ENCODE measurements at regions not wholly inside any gene's neighbourhood (a gene's known extent, or its start where the extent isn't known, plus 50 kb on each side); places are given as distances from the start of the nearest gene placed in this dataset.

DNA sequence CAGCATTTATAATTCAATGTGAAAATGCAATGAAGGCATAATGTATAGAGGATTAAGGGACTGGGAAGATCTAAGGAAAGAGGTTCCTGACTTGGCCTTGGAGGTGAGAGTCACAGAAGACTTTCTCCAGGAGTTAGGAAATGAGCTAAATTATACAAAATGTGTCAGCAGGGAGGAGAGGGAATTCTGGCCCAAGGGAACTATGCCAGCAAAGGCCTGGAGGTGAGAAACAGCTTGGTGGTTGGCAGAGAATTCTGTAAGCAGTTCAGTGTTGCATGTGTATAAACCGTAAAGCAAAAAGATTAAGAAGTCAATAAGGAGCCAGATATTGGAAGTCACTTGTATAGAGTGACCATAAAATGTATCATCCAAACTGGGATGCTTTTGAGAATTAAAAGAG lies 142.2 kb upstream of the SESN3 start:
- intact Hi-C loops (cut with DNase I) = no loop called here
- Histone ChIP-seq H3K27ac (ENCODE audit: low read depth in 2 of 2, low read length in 2 of 2) (no peak overlapping the region), H3K27me3 (ENCODE audit: control insufficient read depth, insufficient read depth, low read length) (no peaks in the 10 kb centered on the region), H3K9me3 (ENCODE audit: control insufficient read depth in 2 of 3, insufficient read depth in 1 of 3, low read length in 3 of 3) (no peaks in the 10 kb centered on the region), H3K36me3 (ENCODE audit: control insufficient read depth in 2 of 3, insufficient read depth in 3 of 3, low read length in 3 of 3) (no peaks in the 10 kb centered on the region), H3K4me1 (ENCODE audit: control insufficient read depth in 2 of 3, insufficient read depth in 2 of 3, low read depth in 1 of 3, low read length in 3 of 3) (no peaks in the 10 kb centered on the region), H3K9ac (ENCODE audit: low read length in 3 of 3) (no peak overlapping the region), H3K4me3 (ENCODE audit: low read length in 3 of 3) (no peak overlapping the region)
- DNase-seq = no peak
- FAIRE-seq = no peak
- TF ChIP-seq, protein P1, sequence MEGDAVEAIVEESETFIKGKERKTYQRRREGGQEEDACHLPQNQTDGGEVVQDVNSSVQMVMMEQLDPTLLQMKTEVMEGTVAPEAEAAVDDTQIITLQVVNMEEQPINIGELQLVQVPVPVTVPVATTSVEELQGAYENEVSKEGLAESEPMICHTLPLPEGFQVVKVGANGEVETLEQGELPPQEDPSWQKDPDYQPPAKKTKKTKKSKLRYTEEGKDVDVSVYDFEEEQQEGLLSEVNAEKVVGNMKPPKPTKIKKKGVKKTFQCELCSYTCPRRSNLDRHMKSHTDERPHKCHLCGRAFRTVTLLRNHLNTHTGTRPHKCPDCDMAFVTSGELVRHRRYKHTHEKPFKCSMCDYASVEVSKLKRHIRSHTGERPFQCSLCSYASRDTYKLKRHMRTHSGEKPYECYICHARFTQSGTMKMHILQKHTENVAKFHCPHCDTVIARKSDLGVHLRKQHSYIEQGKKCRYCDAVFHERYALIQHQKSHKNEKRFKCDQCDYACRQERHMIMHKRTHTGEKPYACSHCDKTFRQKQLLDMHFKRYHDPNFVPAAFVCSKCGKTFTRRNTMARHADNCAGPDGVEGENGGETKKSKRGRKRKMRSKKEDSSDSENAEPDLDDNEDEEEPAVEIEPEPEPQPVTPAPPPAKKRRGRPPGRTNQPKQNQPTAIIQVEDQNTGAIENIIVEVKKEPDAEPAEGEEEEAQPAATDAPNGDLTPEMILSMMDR (IDR thresholded peaks at IDR 0.05; ENCODE audit: borderline replicate concordance, extremely low read depth, insufficient read depth) = no peak

DNA sequence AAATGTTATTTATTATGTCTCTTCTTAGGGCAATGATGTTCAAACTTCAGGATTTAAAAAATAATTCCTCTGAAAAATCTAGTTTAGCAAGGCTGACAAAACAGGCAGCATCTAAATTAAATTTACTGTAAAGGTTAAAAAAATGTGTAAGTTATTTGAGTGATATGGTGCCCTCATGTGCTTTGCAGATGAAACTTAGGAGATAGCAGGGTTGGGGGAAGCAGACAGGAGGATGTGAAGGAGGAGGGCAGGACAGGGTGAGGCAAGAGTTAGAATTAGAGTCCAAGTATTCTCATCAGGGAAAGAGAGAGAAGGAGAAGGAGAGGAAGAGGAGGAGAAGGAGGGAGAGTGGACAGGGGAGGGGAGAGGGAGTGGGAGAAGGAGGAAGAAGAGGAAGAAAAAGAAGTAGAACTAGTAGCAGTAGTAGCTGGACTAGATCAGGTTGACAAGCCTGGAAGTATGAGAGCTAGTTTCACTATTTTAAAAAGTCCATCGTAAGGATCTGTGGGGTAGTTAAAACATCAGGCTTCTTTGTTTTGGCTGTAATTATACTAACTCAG lies 141.2 kb upstream of the SESN3 start:
- no peak overlapping the region for H3K9ac ChIP-seq (ENCODE audit: low read length in 3 of 3)
- H3K27me3 ChIP-seq (ENCODE audit: control insufficient read depth, insufficient read depth, low read length) = no peaks in the 10 kb centered on the region
- no peak for FAIRE-seq
- no peak overlapping the region for H3K27ac ChIP-seq (ENCODE audit: low read depth in 2 of 2, low read length in 2 of 2)
- intact Hi-C loops (cut with DNase I) = no loop called here
- no peaks in the 10 kb centered on the region for H3K9me3 ChIP-seq (ENCODE audit: control insufficient read depth in 2 of 3, insufficient read depth in 1 of 3, low read length in 3 of 3)
- H3K36me3 ChIP-seq (ENCODE audit: control insufficient read depth in 2 of 3, insufficient read depth in 3 of 3, low read length in 3 of 3) = no peaks in the 10 kb centered on the region
- no peaks in the 10 kb centered on the region for H3K4me1 ChIP-seq (ENCODE audit: control insufficient read depth in 2 of 3, insufficient read depth in 2 of 3, low read depth in 1 of 3, low read length in 3 of 3)
- H3K4me3 ChIP-seq (ENCODE audit: low read length in 3 of 3) = no peak overlapping the region
- no peak for DNase-seq
- TF ChIP-seq, protein P1 (IDR thresholded peaks at IDR 0.05; ENCODE audit: borderline replicate concordance, extremely low read depth, insufficient read depth) = no peak

DNA sequence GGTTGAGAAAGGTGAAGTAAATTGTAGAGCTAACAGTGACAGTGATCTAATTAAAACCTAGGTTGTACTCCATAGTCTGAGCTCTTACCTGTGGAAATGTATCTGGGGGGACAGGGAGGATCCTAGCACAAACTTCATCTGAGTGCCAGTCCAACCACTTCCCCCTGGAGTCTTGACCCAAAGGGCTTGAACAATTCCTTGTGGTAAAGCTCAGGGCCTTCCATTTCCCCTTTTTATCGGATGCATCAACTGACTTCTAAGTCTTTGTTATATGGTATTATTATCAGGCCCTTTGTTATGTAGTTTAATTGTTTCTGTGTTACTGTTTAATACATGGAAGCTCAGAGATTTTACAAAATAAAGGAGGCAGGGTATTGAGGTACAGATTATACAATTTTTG lies 140.2 kb upstream of the SESN3 start:
- no peaks in the 10 kb centered on the region for H3K4me1 ChIP-seq (ENCODE audit: control insufficient read depth in 2 of 3, insufficient read depth in 2 of 3, low read depth in 1 of 3, low read length in 3 of 3)
- H3K36me3 ChIP-seq (ENCODE audit: control insufficient read depth in 2 of 3, insufficient read depth in 3 of 3, low read length in 3 of 3) = no peaks in the 10 kb centered on the region
- no peaks in the 10 kb centered on the region for H3K9me3 ChIP-seq (ENCODE audit: control insufficient read depth in 2 of 3, insufficient read depth in 1 of 3, low read length in 3 of 3)
- no peak for DNase-seq
- no peak for FAIRE-seq
- TF ChIP-seq, protein P1 (IDR thresholded peaks at IDR 0.05; ENCODE audit: borderline replicate concordance, extremely low read depth, insufficient read depth) = no peak
- H3K9ac ChIP-seq (ENCODE audit: low read length in 3 of 3) = no peak overlapping the region
- H3K27ac ChIP-seq (ENCODE audit: low read depth in 2 of 2, low read length in 2 of 2) = no peak overlapping the region
- intact Hi-C loops (cut with DNase I) = no loop called here
- no peaks in the 10 kb centered on the region for H3K27me3 ChIP-seq (ENCODE audit: control insufficient read depth, insufficient read depth, low read length)
- H3K4me3 ChIP-seq (ENCODE audit: low read length in 3 of 3) = no peak overlapping the region

DNA sequence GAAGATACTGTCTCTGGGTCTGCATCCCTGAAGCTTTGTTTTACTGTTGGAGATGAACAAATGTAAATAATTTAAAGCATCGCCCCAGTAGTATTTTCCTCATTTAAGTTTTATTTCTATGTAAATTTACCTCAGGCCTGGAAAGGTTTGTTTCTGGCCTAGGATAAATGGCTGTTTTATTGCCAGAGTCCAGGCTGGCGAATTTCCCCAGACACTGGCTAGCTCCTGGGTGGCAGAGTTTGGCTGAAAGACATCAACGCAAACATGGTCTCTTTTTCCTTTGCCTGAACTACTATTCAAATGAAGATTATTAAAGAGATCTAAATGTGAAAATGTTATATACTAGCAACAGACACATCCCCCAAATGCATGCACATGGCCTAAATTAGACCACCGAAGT lies 136.7 kb upstream of the SESN3 start:
- intact Hi-C loops (cut with DNase I) = no loop called here
- Histone ChIP-seq H3K9ac (ENCODE audit: low read length in 3 of 3) (no peak overlapping the region), H3K27ac (ENCODE audit: low read depth in 2 of 2, low read length in 2 of 2) (no peak overlapping the region), H3K9me3 (ENCODE audit: control insufficient read depth in 2 of 3, insufficient read depth in 1 of 3, low read length in 3 of 3) (no peaks in the 10 kb centered on the region), H3K36me3 (ENCODE audit: control insufficient read depth in 2 of 3, insufficient read depth in 3 of 3, low read length in 3 of 3) (no peaks in the 10 kb centered on the region), H3K4me3 (ENCODE audit: low read length in 3 of 3) (no peak overlapping the region), H3K4me1 (ENCODE audit: control insufficient read depth in 2 of 3, insufficient read depth in 2 of 3, low read depth in 1 of 3, low read length in 3 of 3) (no peaks in the 10 kb centered on the region), H3K27me3 (ENCODE audit: control insufficient read depth, insufficient read depth, low read length) (no peaks in the 10 kb centered on the region)
- DNase-seq = no peak
- TF ChIP-seq, protein P1 (IDR thresholded peaks at IDR 0.05; ENCODE audit: borderline replicate concordance, extremely low read depth, insufficient read depth) = no peak
- no peak for FAIRE-seq
